Tibial nerve (tissue), 4 donors: ENCODE measurements at regions not wholly inside any gene's neighbourhood (a gene's known extent, or its start where the extent isn't known, plus 50 kb on each side); places are given as distances from the start of the nearest gene placed in this dataset.
A peak's percentile ranks its signal among the peaks of the same experiment; 100 is the strongest.

ENCODE experiments used
- DNase-seq, 2 donors: peaks; one replicate each; pipeline ENCODE4 v3.0.0-alpha.2; 2019; ENCODE audit warnings: low spot score in 2 of 2
- H3K27ac ChIP-seq, 4 donors: fragments of 200-600 bp; sonication (generic) in 3 of 4; one replicate each; pipeline ENCODE4 v1.5.1; 2017 to 2019; ENCODE audit warnings: mild to moderate bottlenecking in 1 of 4
- H3K27me3 ChIP-seq, 2 donors: fragments of 200-600 bp; sonication (generic) in 1 of 2; one replicate each; pipeline versions ENCODE4 v1.5.1 to v1.6.0; 2017 to 2019
- H3K36me3 ChIP-seq, 3 donors: fragments of 200-600 bp; sonication (generic); one replicate each; pipeline ENCODE4 v1.5.1; 2018 to 2019
- H3K4me1 ChIP-seq, 4 donors: fragments of 200-600 bp; sonication (generic) in 3 of 4; one replicate each; pipeline ENCODE4 v1.5.1; 2017 to 2019
- H3K4me3 ChIP-seq, 4 donors: fragments of 200-600 bp; sonication (generic) in 3 of 4; one replicate each; pipeline ENCODE4 v1.5.1; 2017 to 2019; ENCODE audit warnings: mild to moderate bottlenecking in 1 of 4, moderate library complexity in 1 of 4
- H3K9me3 ChIP-seq, 4 donors: fragments of 200-600 bp; sonication (generic) in 3 of 4; one replicate each; pipeline ENCODE4 v1.5.1; 2017 to 2019
- EP300 ChIP-seq, 2 donors: sonication (generic); formaldehyde crosslinking; IDR thresholded peaks; one replicate each; pipeline ENCODE4 v1.6.1; 2017; ENCODE audit warnings: antibody characterized with exemption in 2 of 2, mild to moderate bottlenecking in 1 of 2
- POLR2A ChIP-seq, 2 donors: fragments of 450-650 bp; IDR thresholded peaks; one replicate each; pipeline ENCODE4 v1.6.1; 2017; ENCODE audit warnings: antibody characterized with exemption in 2 of 2, mild to moderate bottlenecking in 2 of 2, moderate library complexity in 2 of 2
- WGBS, 2 donors: methylation state at CpG; one replicate each; pipeline ENCODE4 v1.1.5; 2018; 5-methylcytosine and 5-hydroxymethylcytosine counted together
- TF ChIP-seq, protein P1 (sequence below), 5 experiments: fragments of 200-600 bp in 3 of 5; fragments of 450-650 bp in 2 of 5; sonication (generic) in 3 of 5; IDR thresholded peaks; one replicate each; pipeline ENCODE4 v1.5.1; 2016 to 2019; ENCODE audit warnings: antibody characterized with exemption in 5 of 5, mild to moderate bottlenecking in 3 of 5, moderate library complexity in 2 of 5

DNA sequence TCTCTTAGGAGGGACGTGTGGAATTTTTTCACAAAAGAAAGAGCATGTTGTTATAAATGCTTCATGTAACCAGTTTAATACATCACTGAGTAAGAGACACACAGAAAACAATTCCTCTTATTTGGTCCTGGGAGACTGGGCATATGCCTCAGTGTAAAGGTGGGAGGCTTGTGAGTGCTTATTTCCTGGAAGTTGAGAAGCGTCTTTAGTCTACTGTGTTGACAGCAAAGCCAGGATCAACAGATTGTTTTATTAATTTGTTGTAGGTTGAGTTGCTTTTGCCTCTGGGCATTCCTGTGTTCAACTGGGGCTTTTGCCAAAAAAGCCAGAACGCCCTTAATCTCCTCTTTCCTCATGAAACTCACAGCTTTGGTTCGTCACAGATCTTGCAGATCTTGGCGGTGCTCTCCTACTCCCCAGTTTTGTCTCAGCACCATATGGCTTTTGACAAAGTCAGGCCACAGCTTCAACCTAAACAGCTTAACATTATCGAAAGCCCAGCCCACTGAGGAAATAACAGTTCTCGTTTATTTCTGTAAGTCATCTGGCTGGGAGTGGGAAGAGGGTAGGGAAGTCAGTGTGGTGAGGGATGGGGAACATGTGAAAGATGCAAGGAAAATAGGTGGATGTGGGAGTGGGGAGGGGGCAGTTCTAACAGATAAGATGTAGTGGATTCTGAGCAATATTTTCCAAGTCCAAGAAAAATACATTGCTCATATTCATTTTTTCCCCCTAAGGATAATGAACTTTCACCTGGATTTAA lies 227.2 kb downstream of the DACT1 start:
- TF ChIP-seq POLR2A (IDR thresholded peaks at IDR 0.05): no peak
- no peak for TF ChIP-seq EP300 (IDR thresholded peaks at IDR 0.05)
- TF ChIP-seq, protein P1, sequence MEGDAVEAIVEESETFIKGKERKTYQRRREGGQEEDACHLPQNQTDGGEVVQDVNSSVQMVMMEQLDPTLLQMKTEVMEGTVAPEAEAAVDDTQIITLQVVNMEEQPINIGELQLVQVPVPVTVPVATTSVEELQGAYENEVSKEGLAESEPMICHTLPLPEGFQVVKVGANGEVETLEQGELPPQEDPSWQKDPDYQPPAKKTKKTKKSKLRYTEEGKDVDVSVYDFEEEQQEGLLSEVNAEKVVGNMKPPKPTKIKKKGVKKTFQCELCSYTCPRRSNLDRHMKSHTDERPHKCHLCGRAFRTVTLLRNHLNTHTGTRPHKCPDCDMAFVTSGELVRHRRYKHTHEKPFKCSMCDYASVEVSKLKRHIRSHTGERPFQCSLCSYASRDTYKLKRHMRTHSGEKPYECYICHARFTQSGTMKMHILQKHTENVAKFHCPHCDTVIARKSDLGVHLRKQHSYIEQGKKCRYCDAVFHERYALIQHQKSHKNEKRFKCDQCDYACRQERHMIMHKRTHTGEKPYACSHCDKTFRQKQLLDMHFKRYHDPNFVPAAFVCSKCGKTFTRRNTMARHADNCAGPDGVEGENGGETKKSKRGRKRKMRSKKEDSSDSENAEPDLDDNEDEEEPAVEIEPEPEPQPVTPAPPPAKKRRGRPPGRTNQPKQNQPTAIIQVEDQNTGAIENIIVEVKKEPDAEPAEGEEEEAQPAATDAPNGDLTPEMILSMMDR (IDR thresholded peaks at IDR 0.05): no peak
- WGBS, 2 donors: 37 to 39% methylated on average over 7 of the region's 7 CpGs
- Histone ChIP-seq H3K4me3 (no peak overlapping the region), H3K27me3 (no peaks in the 10 kb centered on the region), H3K9me3 (peaks cover 0 to 8% (median 0%) of the 10 kb centered on the region in 4 donors), H3K4me1 (peaks cover 0 to 20% (median 0%) of the 10 kb centered on the region in 4 donors), H3K27ac (peak overlapping the region in 1 of 4 donors; percentile 67), H3K36me3 (no peaks in the 10 kb centered on the region)
- DNase-seq: no peak

DNA sequence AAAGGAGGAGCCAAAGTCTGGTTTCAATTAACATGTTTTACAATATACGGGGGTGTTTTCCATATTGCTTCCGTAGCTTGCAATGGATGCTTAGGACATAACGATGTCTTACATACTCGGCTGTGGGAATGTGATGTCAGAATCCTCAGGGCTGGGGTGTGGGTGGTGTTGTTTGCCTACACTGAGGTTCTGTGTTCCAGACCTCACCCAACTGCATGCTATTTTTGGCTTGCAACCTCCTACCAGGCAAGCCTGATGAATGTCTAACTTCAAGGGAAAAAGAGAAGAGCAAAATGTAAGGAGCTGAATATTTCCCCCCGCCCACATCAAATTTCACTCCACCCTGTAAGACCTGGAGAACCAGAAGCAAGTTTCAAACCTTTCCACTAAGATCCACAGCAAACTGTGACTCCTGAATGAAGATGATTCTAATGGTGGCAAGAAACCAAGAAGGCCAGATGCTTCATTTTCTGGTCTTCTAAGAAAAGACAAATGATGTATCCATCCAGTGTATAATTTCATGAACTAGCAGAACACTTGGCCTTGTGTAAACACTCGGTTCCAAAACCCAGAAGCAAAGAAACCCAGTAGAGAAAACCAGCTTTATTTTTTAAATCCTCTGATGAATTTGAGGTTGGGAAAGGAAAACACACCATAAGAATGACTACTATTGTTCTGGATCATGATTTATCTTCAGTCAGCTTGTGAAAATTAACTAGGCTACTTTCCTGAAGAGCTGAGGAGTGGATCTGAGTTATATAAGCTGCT lies 227.9 kb downstream of the DACT1 start:
- Histone ChIP-seq H3K4me1 (peaks cover 0 to 20% (median 0%) of the 10 kb centered on the region in 4 donors), H3K36me3 (no peaks in the 10 kb centered on the region), H3K9me3 (peaks cover 0 to 1% (median 0%) of the 10 kb centered on the region in 4 donors), H3K27me3 (no peaks in the 10 kb centered on the region), H3K4me3 (no peak overlapping the region), H3K27ac (peak overlapping the region in 2 of 4 donors; percentile 44 to 67)
- WGBS, 2 donors: 52 to 55% methylated on average over 6 of the region's 6 CpGs
- TF ChIP-seq, protein P1 (IDR thresholded peaks at IDR 0.05): no peak
- TF ChIP-seq POLR2A (IDR thresholded peaks at IDR 0.05) (no peak), EP300 (IDR thresholded peaks at IDR 0.05) (no peak)
- DNase-seq: no peak

DNA sequence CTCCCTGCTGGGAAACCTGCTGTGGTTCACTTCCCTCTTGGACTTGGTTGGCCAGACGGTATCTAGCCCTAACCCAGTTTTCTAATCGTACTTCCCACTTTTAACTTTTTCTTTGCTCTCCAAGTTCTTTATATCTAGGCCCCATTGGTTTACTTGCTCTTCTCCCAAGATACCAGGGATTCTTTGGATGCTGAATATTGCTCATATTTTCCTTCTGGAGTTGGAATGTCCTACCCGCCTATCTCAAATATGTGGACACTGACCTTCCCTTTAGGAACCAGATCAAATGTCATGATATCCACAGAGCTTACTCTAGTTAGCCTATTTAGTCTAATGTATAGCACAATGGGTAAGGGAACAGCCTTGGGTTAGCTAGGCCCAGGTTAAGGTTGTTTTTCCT lies 228.6 kb downstream of the DACT1 start:
- 69 to 73% methylated on average over 3 of the region's 3 CpGs for WGBS, 2 donors
- TF ChIP-seq POLR2A (IDR thresholded peaks at IDR 0.05) (no peak), EP300 (IDR thresholded peaks at IDR 0.05) (no peak)
- TF ChIP-seq, protein P1 (IDR thresholded peaks at IDR 0.05): no peak

DNA sequence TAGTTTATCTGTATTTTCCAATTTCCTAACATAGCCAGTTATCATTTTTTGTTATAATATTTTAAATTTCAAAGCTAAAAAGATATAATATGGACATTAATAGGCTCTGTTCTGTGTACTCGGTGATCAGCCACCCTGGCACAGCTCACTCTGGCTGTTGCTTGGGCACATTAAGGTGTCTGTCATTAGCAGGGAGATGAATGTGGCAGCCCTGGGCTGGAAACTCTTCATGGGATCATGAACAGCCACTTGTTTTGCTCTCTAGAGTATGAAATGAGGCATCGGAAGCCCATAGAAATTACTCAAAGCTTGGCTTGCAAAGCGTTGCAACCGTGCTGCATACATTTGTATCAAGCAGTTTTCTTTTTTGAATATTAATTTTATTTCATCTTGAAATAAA lies 233.2 kb downstream of the DACT1 start:
- no peak overlapping the region for H3K4me3 ChIP-seq
- H3K36me3 ChIP-seq: no peaks in the 10 kb centered on the region
- H3K27me3 ChIP-seq: no peaks in the 10 kb centered on the region
- H3K27ac ChIP-seq: peak overlapping the region in 1 of 4 donors; percentile 3
- TF ChIP-seq POLR2A (IDR thresholded peaks at IDR 0.05) (no peak), EP300 (IDR thresholded peaks at IDR 0.05) (no peak)
- TF ChIP-seq, protein P1 (IDR thresholded peaks at IDR 0.05): no peak
- WGBS, 2 donors: 70 to 79% methylated on average over 4 of the region's 4 CpGs
- H3K4me1 ChIP-seq: peaks cover 0 to 8% (median 0%) of the 10 kb centered on the region in 4 donors
- no peaks in the 10 kb centered on the region for H3K9me3 ChIP-seq
- DNase-seq: no peak

More for the DNA sequence above, 228.6 kb downstream of the DACT1 start:
- H3K27me3 ChIP-seq: no peaks in the 10 kb centered on the region
- no peaks in the 10 kb centered on the region for H3K36me3 ChIP-seq
- H3K4me3 ChIP-seq: no peak overlapping the region
- no peaks in the 10 kb centered on the region for H3K9me3 ChIP-seq
- peak overlapping the region in 2 of 4 donors; percentile 44 to 67 for H3K27ac ChIP-seq
- peaks cover 0 to 25% (median 0%) of the 10 kb centered on the region in 4 donors for H3K4me1 ChIP-seq
- DNase-seq: no peak

DNA sequence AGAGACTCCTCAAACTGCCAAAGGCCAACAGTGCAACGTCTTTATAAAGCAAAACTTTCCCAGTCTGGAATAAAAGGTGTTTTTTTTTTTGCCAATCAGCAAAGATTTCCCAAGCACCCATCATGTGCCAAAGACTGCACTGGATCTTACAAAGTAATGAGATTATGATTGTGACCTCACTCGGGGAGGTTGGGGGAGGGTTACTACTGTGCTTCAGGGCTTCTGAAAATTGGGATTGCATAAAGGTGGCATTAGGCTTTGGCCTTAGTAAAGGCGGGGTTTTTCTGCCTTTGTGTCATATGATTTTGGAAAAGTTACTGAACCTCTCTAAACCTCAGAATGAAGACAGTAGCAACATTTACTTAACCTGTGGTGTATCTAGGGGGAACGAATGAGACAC lies 233.8 kb downstream of the DACT1 start:
- TF ChIP-seq POLR2A (IDR thresholded peaks at IDR 0.05): no peak
- TF ChIP-seq EP300 (IDR thresholded peaks at IDR 0.05): no peak
- TF ChIP-seq, protein P1 (IDR thresholded peaks at IDR 0.05): no peak
- Histone ChIP-seq H3K9me3 (no peaks in the 10 kb centered on the region), H3K4me3 (no peak overlapping the region), H3K27me3 (no peaks in the 10 kb centered on the region), H3K27ac (peak overlapping the region in 1 of 4 donors; percentile 1), H3K36me3 (no peaks in the 10 kb centered on the region), H3K4me1 (peaks cover 0 to 5% (median 0%) of the 10 kb centered on the region in 4 donors)
- DNase-seq: no peak
- WGBS, 2 donors: 65 to 66% methylated on average over 4 of the region's 4 CpGs
